ENCODE measurements at regions not wholly inside any gene's neighbourhood (a gene's known extent, or its start where the extent isn't known, plus 50 kb on each side); places are given as distances from the start of the nearest gene placed in this dataset.

DNA sequence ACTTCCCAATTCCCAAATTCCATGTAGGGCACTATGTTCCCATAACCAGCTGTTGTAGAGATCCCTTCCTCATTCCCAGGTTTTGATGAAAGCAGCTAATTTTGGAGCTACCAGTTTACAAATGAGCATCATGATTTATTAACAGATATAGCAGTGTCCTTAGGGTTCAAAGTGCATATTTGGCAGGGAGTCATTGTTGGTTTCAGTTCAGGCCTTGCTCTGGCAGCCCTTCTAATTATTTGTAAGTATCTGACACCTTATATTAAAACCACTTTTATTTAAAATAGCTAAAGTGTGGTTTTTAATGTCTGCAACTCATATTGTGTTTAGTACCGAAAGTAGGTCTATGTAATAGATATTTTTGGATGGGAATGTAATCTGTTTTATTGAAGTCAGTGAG lies 518.5 kb downstream of the TLL1 start:
- Histone ChIP-seq H3K27ac (ENCODE audit: low read depth, low read length) (no peak overlapping the region), H4K91ac (replicated peaks; ENCODE audit: insufficient read length, low read length) (no peak overlapping the region), H3K56ac (replicated peaks; ENCODE audit: insufficient read length, low read depth, low read length) (no peak overlapping the region), H3K4ac (replicated peaks; ENCODE audit: insufficient read length, low read depth, low read length) (no peak overlapping the region), H3K4me1 (replicated peaks in 1 of 4; ENCODE audit: control insufficient read depth in 3 of 4, insufficient read depth in 4 of 4, low read length in 3 of 4) (no peaks in the 10 kb centered on the region), H3K23me2 (ENCODE audit: low read depth, low read length) (no peaks in the 10 kb centered on the region), H3K18ac (ENCODE audit: extremely low read depth, low read length) (no peak overlapping the region), H3K79me2 (ENCODE audit: control insufficient read depth in 1 of 2, insufficient read depth in 2 of 2, low read length in 2 of 2) (no peaks in the 10 kb centered on the region), H3K4me2 (ENCODE audit: insufficient read depth in 1 of 2, low read depth in 2 of 2, low read length in 2 of 2) (no peak overlapping the region), H2AFZ (ENCODE audit: low read length) (no peak overlapping the region), H4K8ac (ENCODE audit: extremely low read depth, insufficient read depth, low read length) (no peak overlapping the region), H4K5ac (ENCODE audit: insufficient read length, low read depth, low read length) (no peak overlapping the region), H3K4me3 (ENCODE audit: extremely low read depth in 1 of 4, insufficient read depth in 2 of 4, low read depth in 3 of 4, low read length in 4 of 4) (no peak overlapping the region), H3K36me3 (ENCODE audit: control insufficient read depth in 2 of 4, insufficient read depth in 4 of 4, low read length in 3 of 4) (no peaks in the 10 kb centered on the region), H3K9ac (replicated peaks in 1 of 4; ENCODE audit: extremely low read depth in 1 of 4, low read depth in 3 of 4, low read length in 3 of 4) (no peak overlapping the region), H3K14ac (ENCODE audit: insufficient read length) (no peak overlapping the region), H2AK5ac (ENCODE audit: low read depth, low read length) (no peak overlapping the region), H2BK12ac (ENCODE audit: low read depth, low read length) (no peak overlapping the region), H3K9me3 (ENCODE audit: insufficient read depth in 2 of 2, low read depth in 1 of 2, low read length in 1 of 2) (no peaks in the 10 kb centered on the region), H4K20me1 (replicated peaks in 1 of 2; ENCODE audit: control insufficient read depth in 1 of 2, insufficient read depth in 2 of 2, low read length in 2 of 2) (no peaks in the 10 kb centered on the region), H3K27me3 (replicated peaks in 1 of 4; ENCODE audit: control insufficient read depth in 3 of 4, extremely low read depth in 1 of 4, insufficient read depth in 3 of 4, low read length in 3 of 4) (no peaks in the 10 kb centered on the region), H2BK15ac (ENCODE audit: low read length) (no peak overlapping the region), H2BK120ac (replicated peaks; ENCODE audit: low read depth, low read length) (no peak overlapping the region), H2BK5ac (ENCODE audit: low read depth, low read length) (no peak overlapping the region), H3K23ac (ENCODE audit: insufficient read length) (no peak overlapping the region), H2BK20ac (ENCODE audit: low read length) (no peak overlapping the region), H3K79me1 (ENCODE audit: low read depth, low read length) (no peaks in the 10 kb centered on the region)
- DNase-seq (ENCODE audit: low read depth in 1 of 2, low spot score in 2 of 2) = no peak
- ChIA-PET POLR2A (ENCODE audit: partially characterized antibody) (no interaction called here), CTCF (ENCODE audit: partially characterized antibody) (interaction anchor here (1.3 kb wide), 1 partner anchor 110 kb away, joined by 3 read pairs; no protein-coding TSS in a partner anchor)
- TF ChIP-seq MAFK (IDR thresholded peaks at IDR 0.05; ENCODE audit: low read depth, low read length) = no peak
- no peak for TF ChIP-seq HDAC6 (IDR thresholded peaks at IDR 0.05; ENCODE audit: low read depth, low read length)
- TF ChIP-seq FOSL1 (IDR thresholded peaks at IDR 0.05; ENCODE audit: insufficient read depth, low read depth, low read length) = no peak
- no peak for TF ChIP-seq EZH2 (IDR thresholded peaks at IDR 0.05; ENCODE audit: low read depth, low read length, severe bottlenecking)
- TF ChIP-seq CEBPB (IDR thresholded peaks at IDR 0.05; ENCODE audit: low read depth, low read length) = no peak
- TF ChIP-seq KDM1A (IDR thresholded peaks at IDR 0.05; ENCODE audit: borderline replicate concordance, low read length) = no peak
- TF ChIP-seq, protein P1, sequence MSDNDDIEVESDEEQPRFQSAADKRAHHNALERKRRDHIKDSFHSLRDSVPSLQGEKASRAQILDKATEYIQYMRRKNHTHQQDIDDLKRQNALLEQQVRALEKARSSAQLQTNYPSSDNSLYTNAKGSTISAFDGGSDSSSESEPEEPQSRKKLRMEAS (IDR thresholded peaks at IDR 0.05) = no peak
- no peak for TF ChIP-seq JUN (IDR thresholded peaks at IDR 0.05; ENCODE audit: low read depth, low read length)
- no peak for TF ChIP-seq SP4 (IDR thresholded peaks at IDR 0.05; ENCODE audit: low read length)
- no peak for TF ChIP-seq TAF7 (optimal IDR thresholded peaks at IDR 0.05; ENCODE audit: borderline replicate concordance, low read depth, low read length)
- TF ChIP-seq ASH2L (IDR thresholded peaks at IDR 0.05; ENCODE audit: low read length) = no peak
- no peak for TF ChIP-seq SIRT6 (IDR thresholded peaks at IDR 0.05; ENCODE audit: low read length)
- TF ChIP-seq RAD21 (IDR thresholded peaks at IDR 0.05 in 1 of 2, conservative IDR thresholded peaks at IDR 0.05 in 1 of 2; ENCODE audit: low read depth in 2 of 2, low read length in 2 of 2) = no peak
- no peak for FAIRE-seq
- WGBS, 2 experiments (ENCODE audit: extremely low coverage in 1 of 2, insufficient coverage in 1 of 2, insufficient read length in 1 of 2, insufficient replicate concordance in 2 of 2, low coverage in 1 of 2, low lambda C conversion rate in 2 of 2, missing lambda C conversion rate in 1 of 2) = 50% methylated on average over 1 of the region's 1 CpG; no CpG with 5 or more reads in 1 of the 2 experiments
